Esophagus squamous epithelium (tissue), 4 donors: ENCODE measurements at regions not wholly inside any gene's neighbourhood (a gene's known extent, or its start where the extent isn't known, plus 50 kb on each side); places are given as distances from the start of the nearest gene placed in this dataset.

ENCODE experiments used
- POLR2A ChIP-seq, 4 donors: fragments of 450-650 bp; IDR thresholded peaks; one replicate each; pipeline ENCODE4 v1.6.1; 2017; ENCODE audit warnings: antibody characterized with exemption in 4 of 4, mild to moderate bottlenecking in 4 of 4, moderate library complexity in 3 of 4
- TF ChIP-seq, protein P1 (sequence below), 6 experiments: fragments of 450-650 bp in 4 of 6; fragments of 200-600 bp in 2 of 6; sonication (generic) in 2 of 6; IDR thresholded peaks; one replicate each; pipeline ENCODE4 v1.5.1; 2016 to 2019; ENCODE audit warnings: antibody characterized with exemption in 6 of 6, mild to moderate bottlenecking in 4 of 6, moderate library complexity in 4 of 6

DNA sequence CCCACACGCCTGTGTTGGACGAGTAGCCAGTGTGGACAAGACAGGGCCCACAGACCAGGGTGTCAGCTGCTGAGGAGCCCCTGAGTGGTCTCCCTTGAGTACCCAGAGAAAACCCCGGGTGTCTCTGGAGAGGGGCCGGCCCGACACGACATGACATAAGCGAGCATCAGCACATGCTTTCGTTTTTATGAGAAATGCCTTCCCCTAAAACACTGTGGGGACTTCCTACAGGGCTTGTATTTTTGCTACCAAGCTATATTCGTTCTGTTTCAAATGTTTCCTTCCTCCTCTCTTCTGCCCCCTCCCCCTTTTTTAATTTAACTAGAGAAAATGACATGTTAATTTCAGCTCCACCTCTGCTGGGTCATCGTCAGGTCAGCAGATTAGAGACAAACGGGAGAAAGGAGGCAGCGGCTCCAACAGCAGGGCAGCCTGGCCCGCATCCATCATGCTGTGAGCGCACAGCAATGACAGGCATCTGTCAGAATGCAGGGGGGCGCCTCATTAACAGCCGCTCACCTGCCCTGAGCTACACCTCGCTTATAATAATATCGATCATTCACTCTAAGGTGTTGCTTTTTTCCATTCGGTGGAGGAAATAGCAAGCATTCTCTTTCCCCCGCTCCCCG is 286.2 kb downstream of the ZNF516 start:
- TF ChIP-seq, protein P1, sequence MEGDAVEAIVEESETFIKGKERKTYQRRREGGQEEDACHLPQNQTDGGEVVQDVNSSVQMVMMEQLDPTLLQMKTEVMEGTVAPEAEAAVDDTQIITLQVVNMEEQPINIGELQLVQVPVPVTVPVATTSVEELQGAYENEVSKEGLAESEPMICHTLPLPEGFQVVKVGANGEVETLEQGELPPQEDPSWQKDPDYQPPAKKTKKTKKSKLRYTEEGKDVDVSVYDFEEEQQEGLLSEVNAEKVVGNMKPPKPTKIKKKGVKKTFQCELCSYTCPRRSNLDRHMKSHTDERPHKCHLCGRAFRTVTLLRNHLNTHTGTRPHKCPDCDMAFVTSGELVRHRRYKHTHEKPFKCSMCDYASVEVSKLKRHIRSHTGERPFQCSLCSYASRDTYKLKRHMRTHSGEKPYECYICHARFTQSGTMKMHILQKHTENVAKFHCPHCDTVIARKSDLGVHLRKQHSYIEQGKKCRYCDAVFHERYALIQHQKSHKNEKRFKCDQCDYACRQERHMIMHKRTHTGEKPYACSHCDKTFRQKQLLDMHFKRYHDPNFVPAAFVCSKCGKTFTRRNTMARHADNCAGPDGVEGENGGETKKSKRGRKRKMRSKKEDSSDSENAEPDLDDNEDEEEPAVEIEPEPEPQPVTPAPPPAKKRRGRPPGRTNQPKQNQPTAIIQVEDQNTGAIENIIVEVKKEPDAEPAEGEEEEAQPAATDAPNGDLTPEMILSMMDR (IDR thresholded peaks at IDR 0.05), result no peak
- TF ChIP-seq POLR2A (IDR thresholded peaks at IDR 0.05), result no peak
